ENCODE measurements at regions not wholly inside any gene's neighbourhood (a gene's known extent, or its start where the extent isn't known, plus 50 kb on each side); places are given as distances from the start of the nearest gene placed in this dataset.

GRCh38 chr6:94036024-94036423 is 616.7 kb upstream of the EPHA7 start:
- ChIA-PET CTCF (no interaction called here), POLR2A (no interaction called here)
- TF ChIP-seq, protein P1, sequence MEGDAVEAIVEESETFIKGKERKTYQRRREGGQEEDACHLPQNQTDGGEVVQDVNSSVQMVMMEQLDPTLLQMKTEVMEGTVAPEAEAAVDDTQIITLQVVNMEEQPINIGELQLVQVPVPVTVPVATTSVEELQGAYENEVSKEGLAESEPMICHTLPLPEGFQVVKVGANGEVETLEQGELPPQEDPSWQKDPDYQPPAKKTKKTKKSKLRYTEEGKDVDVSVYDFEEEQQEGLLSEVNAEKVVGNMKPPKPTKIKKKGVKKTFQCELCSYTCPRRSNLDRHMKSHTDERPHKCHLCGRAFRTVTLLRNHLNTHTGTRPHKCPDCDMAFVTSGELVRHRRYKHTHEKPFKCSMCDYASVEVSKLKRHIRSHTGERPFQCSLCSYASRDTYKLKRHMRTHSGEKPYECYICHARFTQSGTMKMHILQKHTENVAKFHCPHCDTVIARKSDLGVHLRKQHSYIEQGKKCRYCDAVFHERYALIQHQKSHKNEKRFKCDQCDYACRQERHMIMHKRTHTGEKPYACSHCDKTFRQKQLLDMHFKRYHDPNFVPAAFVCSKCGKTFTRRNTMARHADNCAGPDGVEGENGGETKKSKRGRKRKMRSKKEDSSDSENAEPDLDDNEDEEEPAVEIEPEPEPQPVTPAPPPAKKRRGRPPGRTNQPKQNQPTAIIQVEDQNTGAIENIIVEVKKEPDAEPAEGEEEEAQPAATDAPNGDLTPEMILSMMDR (IDR thresholded peaks at IDR 0.05; ENCODE audit: control extremely low read depth, extremely low read depth, low read depth, missing control alignments), result no peak
- DNase-seq (ENCODE audit: extremely low spot score), result no peak

DNA sequence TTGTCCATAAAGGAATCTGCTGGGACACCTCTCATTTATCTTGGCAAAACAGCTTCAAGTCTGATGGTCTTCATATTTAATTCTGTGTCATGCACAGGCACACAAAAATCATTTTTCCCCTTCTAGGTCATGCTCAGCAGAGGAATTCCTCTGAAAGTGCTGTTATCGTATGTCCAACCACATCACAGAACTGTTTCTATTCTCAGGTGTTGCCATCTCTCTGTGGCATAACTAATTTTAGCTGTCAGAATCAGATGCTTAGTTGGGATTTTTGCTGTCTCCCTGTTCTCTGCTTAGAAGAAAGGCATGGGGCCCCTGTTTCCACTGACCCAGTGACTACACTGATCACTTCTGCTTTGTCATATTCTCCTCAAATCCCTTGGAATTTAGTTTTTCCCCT is 608.0 kb upstream of the EPHA7 start:
- ChIA-PET CTCF (no interaction called here), POLR2A (no interaction called here)
- DNase-seq (ENCODE audit: extremely low spot score), result no peak
- TF ChIP-seq, protein P1 (IDR thresholded peaks at IDR 0.05; ENCODE audit: control extremely low read depth, extremely low read depth, low read depth, missing control alignments), result no peak

DNA sequence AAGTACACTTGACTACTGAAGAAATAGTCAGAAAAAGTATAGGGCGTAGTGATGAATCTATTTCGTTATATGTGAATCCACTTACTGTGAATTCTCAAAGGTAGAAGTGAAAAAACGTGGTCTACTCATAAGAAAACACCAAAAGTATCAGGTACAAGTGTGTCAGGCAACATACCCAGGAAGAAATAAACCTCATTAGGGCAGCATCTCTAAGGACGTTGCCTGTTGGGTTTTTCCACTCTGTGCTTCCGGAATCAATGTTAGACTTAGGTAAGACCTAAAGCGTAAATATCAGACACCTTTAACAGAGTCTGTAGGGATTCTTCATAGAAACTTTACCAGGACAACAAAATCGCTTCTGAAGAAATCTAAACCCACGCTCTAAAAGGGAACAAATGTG is 607.2 kb upstream of the EPHA7 start:
- TF ChIP-seq, protein P1 (IDR thresholded peaks at IDR 0.05; ENCODE audit: control extremely low read depth, extremely low read depth, low read depth, missing control alignments), result no peak
- ChIA-PET CTCF (no interaction called here), POLR2A (no interaction called here)
- DNase-seq (ENCODE audit: extremely low spot score), result no peak

DNA sequence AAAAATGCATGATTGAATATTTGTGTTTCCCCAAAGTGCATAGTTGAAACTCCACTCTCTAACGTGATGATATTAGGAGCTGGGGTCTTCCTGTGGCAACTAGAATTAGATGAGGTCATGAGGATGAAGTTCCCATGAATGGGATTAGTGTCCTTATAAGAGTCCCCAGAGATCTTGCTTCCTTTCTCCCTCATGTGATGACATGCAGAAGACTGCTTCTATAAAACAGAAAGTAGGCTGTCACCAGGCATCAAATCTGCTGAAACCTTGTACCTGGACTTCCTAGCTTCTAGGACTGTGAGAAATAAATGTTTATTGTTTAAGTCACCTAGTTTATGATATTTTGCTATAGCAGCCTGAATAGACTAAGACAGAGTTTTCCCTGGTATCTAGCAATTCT is 586.5 kb upstream of the EPHA7 start:
- TF ChIP-seq, protein P1 (IDR thresholded peaks at IDR 0.05; ENCODE audit: control extremely low read depth, extremely low read depth, low read depth, missing control alignments), result no peak
- ChIA-PET POLR2A (no interaction called here), CTCF (no interaction called here)
- DNase-seq (ENCODE audit: extremely low spot score), result no peak

GRCh38 chr6:93992976-93993375 is 573.6 kb upstream of the EPHA7 start:
- ChIA-PET POLR2A (no interaction called here), CTCF (interaction anchor here (0.7 kb wide), 1 partner anchor 17 kb away, joined by 3 read pairs; no protein-coding TSS in a partner anchor)
- TF ChIP-seq, protein P1 (IDR thresholded peaks at IDR 0.05; ENCODE audit: control extremely low read depth, extremely low read depth, low read depth, missing control alignments), result no peak
- no peak for DNase-seq (ENCODE audit: extremely low spot score)

GRCh38 chr6:93989630-93990029 is 570.3 kb upstream of the EPHA7 start:
- ChIA-PET CTCF (no interaction called here), POLR2A (no interaction called here)
- TF ChIP-seq, protein P1 (IDR thresholded peaks at IDR 0.05; ENCODE audit: control extremely low read depth, extremely low read depth, low read depth, missing control alignments), result no peak
- no peak for DNase-seq (ENCODE audit: extremely low spot score)

GRCh38 chr6:93985953-93986352 is 566.6 kb upstream of the EPHA7 start:
- ChIA-PET POLR2A (no interaction called here), CTCF (interaction anchor here (1.0 to 1.3 kb wide), 2 partner anchors 15 to 17 kb away, joined by 3 read pairs; no protein-coding TSS in a partner anchor)

More at GRCh38 chr6:93985953-93986352, 566.6 kb upstream of the EPHA7 start:
- DNase-seq (ENCODE audit: extremely low spot score), result no peak
- TF ChIP-seq, protein P1 (IDR thresholded peaks at IDR 0.05; ENCODE audit: control extremely low read depth, extremely low read depth, low read depth, missing control alignments), result no peak

All from GM10248 (cell line).